ENCODE measurements at regions not wholly inside any gene's neighbourhood (a gene's known extent, or its start where the extent isn't known, plus 50 kb on each side); places are given as distances from the start of the nearest gene placed in this dataset.

DNA sequence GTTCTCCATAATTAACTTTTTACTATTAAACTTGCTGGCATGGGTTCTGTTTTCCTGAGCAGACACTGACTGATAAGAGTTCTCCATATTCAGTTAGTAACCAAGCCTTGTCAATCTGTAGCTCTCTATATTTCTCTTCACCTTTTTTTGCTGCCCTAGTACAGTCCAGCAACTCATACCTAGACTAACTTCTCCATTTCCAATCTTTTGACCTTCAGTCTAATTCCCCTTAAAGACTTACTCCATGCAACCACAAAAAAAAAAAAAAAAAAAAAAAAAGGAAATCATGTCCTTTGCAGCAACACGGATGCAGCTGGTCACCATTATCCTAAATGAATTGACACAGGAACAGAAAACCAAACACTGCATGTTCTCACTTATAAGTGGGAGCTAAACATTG, 125.7 kb upstream of the KRAS start:
- RAD21 ChIA-PET (ENCODE audit: unreplicated experiment): interaction anchor here (0.7 to 2.2 kb wide), 5 partner anchors 11 to 171 kb away, joined by 3 to 20 read pairs (median 3); no protein-coding TSS in a partner anchor
- in situ Hi-C loops (cut with MboI) (no loop called here), intact Hi-C loops (cut with micrococcal nuclease; ENCODE audit: unreplicated experiment) (loop anchor here (10.0 kb wide), 1 partner anchor 1478 kb away; no protein-coding TSS in a partner anchor)
- SMC1A ChIA-PET (ENCODE audit: uncharacterized antibody, unreplicated experiment): interaction anchor here (1.4 to 6.6 kb wide), 3 partner anchors 11 to 43 kb away, joined by 3 to 64 read pairs (median 4); no protein-coding TSS in a partner anchor
- 0% methylated on average over 1 of the region's 1 CpG for WGBS (ENCODE audit: insufficient coverage, insufficient replicate concordance, low lambda C conversion rate, missing lambda C conversion rate)
- Histone ChIP-seq H2AFZ (ENCODE audit: control insufficient read depth, low read depth, low read length) (no peak overlapping the region), H3K36me3 (ENCODE audit: control insufficient read depth in 2 of 2, insufficient read depth in 2 of 2, low read length in 1 of 2) (no peaks in the 10 kb centered on the region), H3K27ac (ENCODE audit: control insufficient read depth, insufficient read depth) (no peak overlapping the region), H3K27me3 (replicated peaks in 1 of 2; ENCODE audit: control insufficient read depth in 2 of 2, insufficient read depth in 2 of 2, low read length in 1 of 2) (no peaks in the 10 kb centered on the region), H3K9me3 (replicated peaks; ENCODE audit: control insufficient read depth, insufficient read depth, low read length) (no peaks in the 10 kb centered on the region; the same call in 2 of the 3 replicates), H3K4me3 (no peak overlapping the region), H4K20me1 (ENCODE audit: control insufficient read depth, insufficient read depth) (no peaks in the 10 kb centered on the region), H3K79me2 (ENCODE audit: control insufficient read depth, insufficient read depth, low read length) (no peaks in the 10 kb centered on the region), H3K9ac (ENCODE audit: control insufficient read depth, insufficient read depth, low read length) (no peak overlapping the region), H3K4me1 (ENCODE audit: control insufficient read depth, insufficient read depth, low read length) (no peaks in the 10 kb centered on the region), H3K4me2 (ENCODE audit: control insufficient read depth, insufficient read depth) (no peak overlapping the region)
- FAIRE-seq (no peak), DNase-seq (ENCODE audit: low read depth, low spot score) (no peak), ATAC-seq (no peak)
- CTCF ChIA-PET: interaction anchor here (0.7 to 0.9 kb wide), 2 partner anchors 59 to 134 kb away, joined by 3 read pairs; no protein-coding TSS in a partner anchor
- TF ChIP-seq HCFC1 (IDR thresholded peaks at IDR 0.05; ENCODE audit: low read length): no peak
- no peak for TF ChIP-seq RFX5 (IDR thresholded peaks at IDR 0.05; ENCODE audit: low read depth, low read length)
- no peak for TF ChIP-seq SIX5 (IDR thresholded peaks at IDR 0.05; ENCODE audit: low read depth, low read length, severe bottlenecking)
- TF ChIP-seq SRF (IDR thresholded peaks at IDR 0.05; ENCODE audit: low read depth in 2 of 2, low read length in 2 of 2): no peak
- TF ChIP-seq SPI1 (IDR thresholded peaks at IDR 0.05; ENCODE audit: borderline replicate concordance, insufficient read depth, low read depth, low read length): no peak
- TF ChIP-seq BACH1 (IDR thresholded peaks at IDR 0.05; ENCODE audit: borderline replicate concordance): no peak
- no peak for TF ChIP-seq TARDBP (IDR thresholded peaks at IDR 0.05; ENCODE audit: borderline replicate concordance)
- TF ChIP-seq JUND (IDR thresholded peaks at IDR 0.05; ENCODE audit: low read depth, low read length): no peak
- no peak for TF ChIP-seq STAT1 (conservative IDR thresholded peaks at IDR 0.05)
- no peak for TF ChIP-seq GABPA (IDR thresholded peaks at IDR 0.05; ENCODE audit: low read depth)
- no peak for TF ChIP-seq ASH2L (IDR thresholded peaks at IDR 0.05; ENCODE audit: borderline replicate concordance, low read depth)
- TF ChIP-seq POU2F2 (IDR thresholded peaks at IDR 0.05; ENCODE audit: borderline replicate concordance, low read depth, low read length): no peak
- TF ChIP-seq NR2C1 (IDR thresholded peaks at IDR 0.05): no peak
- TF ChIP-seq NFXL1 (IDR thresholded peaks at IDR 0.05; ENCODE audit: borderline replicate concordance): no peak
- TF ChIP-seq SREBF2 (IDR thresholded peaks at IDR 0.05; ENCODE audit: low read length): no peak
- no peak for TF ChIP-seq FOXK2 (IDR thresholded peaks at IDR 0.05)
- no peak for TF ChIP-seq SMAD5 (IDR thresholded peaks at IDR 0.05; ENCODE audit: low read depth)
- TF ChIP-seq RAD21 (IDR thresholded peaks at IDR 0.05; ENCODE audit: insufficient read depth, low read depth, low read length): no peak
- TF ChIP-seq CBX5 (IDR thresholded peaks at IDR 0.05; ENCODE audit: low read depth): no peak
- TF ChIP-seq BHLHE40 (IDR thresholded peaks at IDR 0.05; ENCODE audit: borderline replicate concordance in 1 of 2, low read depth in 2 of 2, low read length in 1 of 2): no peak
- no TSS peak for BruUV-seq (replicated peaks)
- POLR2A ChIA-PET: interaction anchor here (0.7 to 1.9 kb wide), 2 partner anchors 11 to 84 kb away, joined by 3 to 11 read pairs; no protein-coding TSS in a partner anchor
